IPS DF 19.7 (cell line): ENCODE measurements at regions not wholly inside any gene's neighbourhood (a gene's known extent, or its start where the extent isn't known, plus 50 kb on each side); places are given as distances from the start of the nearest gene placed in this dataset.

Experiments used
- DNase-seq: peaks from one replicate; pipeline ENCODE4 v3.0.0-alpha.2; 2013; ENCODE audit warnings: low read depth, low spot score

GRCh38 chr16:85389679-85390470 is 223.2 kb upstream of the GSE1 start:
- DNase-seq, result no peak

DNA sequence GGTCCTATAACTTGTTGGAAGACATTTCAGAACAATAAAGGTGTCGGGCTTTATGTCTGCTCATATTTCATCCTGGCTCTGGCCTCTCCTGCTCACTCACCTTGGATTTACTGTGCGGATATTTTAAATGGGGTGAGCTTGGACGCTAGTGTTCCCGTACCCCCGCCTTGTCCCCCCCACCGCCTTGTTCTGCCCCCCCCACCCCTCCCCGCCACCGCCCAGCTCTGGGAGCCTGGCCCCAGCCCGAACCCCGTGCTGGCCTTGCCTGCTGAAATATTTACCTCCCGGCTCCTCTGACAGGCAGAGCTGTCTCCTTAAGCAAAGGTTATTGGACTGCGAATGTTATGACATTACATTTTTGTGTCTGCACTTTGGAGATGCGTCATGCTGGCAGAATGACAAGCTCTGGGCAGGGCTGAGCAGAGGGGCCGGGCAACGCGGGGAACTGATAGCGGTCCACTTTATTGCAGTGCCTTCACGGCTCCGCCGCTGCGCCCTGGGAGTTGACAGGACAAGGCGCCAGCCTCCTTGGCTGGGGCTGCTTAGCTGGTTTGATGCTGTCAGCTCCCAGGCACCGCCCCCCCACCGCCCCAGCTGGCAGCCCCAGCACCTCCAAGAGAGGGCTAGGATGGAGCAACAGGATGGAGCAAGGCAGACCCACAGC is 222.5 kb upstream of the GSE1 start:
- no peak for DNase-seq

DNA sequence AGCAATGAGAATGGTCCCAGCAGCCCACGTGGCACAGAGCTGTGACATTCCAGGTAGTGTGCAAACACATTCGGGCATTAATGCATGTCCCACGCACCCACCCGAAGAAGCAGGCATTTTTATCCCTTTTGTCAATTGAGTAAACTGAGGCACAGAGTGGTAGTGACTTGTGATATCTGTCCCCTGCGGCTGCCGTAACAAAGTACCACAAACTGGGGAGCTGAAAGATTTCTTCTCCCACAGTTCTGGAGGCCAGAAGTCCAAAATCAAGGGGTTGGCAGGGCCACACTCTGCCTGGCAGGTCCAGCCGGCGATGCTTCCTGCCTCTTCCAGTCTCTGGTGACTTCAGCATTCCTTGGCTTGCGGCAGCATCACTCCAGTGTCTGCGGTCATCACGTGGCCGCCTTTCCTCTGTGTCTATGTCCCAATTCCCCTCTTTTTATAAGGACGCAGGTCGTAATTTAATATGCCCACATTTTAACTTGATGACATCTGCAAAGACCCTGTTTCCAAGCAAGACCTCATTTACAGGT is 221.9 kb upstream of the GSE1 start:
- DNase-seq, result no peak

DNA sequence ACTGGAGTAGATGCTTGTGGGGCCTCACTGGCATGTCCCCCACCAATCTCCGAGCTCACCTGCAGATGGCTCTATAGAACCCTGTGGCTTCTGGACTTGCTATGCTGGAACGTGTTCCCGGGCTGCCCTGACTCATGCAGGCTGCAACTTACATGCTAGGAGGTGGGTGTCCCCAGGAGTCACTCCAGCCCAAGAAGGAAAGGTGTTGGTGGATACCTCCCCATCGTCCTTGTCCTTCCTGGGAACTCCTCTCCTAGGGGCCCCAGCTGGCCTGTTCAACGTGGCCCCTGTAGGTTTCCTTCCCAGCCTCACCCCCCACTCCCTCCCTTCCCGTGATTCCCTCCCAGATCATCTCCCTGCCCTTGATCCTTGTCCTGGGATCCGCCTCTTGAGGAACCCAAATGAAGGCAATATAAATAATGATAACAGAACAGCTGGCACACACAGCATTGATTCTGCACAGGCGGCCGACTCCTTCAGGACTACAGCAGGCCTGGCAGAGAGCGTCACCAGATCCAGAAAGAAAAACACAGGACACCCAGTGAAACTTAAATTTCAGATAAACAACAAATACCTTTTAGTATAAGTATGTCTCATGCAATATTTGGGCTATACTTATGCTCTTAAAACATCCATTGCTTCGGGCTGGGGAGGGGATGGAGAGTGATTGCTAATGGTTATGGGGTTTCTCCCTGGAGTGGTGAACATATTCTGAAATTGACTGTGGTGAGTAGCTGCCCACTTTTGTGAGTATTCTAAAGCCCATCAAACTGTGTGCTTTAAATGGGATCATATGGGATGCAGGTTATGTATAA is 221.1 kb upstream of the GSE1 start:
- no peak for DNase-seq

GRCh38 chr16:85392756-85393673 is 220.1 kb upstream of the GSE1 start:
- DNase-seq, result no peak

DNA sequence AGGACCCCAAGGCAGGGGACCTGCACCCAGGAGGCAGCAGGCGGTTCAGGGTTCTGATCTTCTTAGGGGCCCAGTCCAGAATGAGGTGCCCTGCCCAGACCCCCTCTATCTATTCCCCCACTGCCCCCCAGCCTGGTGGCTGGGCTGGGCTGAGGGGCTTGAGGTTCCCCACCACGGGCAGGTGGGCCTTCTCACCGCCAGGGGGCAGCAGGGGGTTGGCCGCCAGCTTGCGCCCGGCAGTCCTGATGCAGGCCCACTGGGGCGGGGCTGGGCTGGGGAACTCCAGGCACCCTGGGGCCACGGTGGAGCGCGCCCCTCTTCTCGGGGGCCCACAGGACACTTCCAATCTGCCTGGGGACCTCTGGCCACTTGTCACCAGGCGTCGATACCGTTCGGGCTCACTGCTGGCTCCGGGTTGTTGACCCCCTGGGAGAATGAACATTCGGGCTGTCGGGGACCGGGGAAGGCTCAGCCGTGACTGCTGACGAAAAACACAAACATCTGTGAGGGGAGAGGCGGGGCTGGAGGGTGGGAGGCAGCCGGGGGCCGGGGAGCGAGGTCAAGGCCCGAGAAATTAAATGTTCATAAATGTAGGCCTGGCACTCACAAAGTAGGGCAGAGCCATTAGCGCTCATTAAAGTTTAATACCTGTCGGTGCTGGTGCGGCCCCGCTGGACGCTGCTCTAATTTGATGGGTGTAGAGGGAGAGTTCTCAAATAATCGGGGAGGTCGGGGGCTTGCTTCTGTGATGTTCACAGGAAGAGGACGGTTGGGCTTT is 219.3 kb upstream of the GSE1 start:
- DNase-seq, result no peak

DNA sequence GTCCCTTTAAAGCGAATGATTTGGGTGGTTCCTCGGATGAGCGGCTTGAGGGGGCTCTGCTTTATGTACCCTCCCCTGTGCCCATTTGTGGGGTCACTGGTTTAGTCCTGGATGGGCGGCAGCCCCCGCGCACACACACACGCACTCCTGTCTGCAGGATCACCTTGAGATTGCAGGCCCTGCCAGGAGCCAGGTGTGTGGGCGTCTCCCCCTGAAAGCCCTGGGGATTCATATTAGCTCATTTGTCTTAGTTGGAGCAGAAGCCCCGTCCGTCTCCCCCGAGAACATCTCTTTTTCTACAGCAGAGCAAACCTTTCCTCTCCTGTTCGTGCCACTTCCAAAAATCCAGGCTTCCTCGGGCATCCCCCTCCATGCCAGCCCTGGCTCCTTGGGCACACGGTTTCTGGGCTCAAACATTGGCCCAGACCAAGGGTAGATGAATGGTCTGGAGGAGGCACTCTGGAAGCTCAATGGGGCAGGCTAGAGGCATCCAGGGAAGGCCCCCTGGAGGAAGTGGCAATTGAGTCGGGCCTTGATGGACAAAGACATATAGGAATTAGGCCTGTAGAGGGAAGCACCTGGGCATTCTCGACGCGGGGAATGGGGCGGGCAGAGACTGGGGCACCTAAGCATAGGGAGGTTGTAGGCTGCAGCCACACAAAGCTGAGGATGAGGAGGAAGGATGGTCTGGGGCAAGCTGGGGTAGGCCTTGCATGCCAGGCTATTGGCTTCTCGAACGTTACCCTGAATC is 218.5 kb upstream of the GSE1 start:
- no peak for DNase-seq

DNA sequence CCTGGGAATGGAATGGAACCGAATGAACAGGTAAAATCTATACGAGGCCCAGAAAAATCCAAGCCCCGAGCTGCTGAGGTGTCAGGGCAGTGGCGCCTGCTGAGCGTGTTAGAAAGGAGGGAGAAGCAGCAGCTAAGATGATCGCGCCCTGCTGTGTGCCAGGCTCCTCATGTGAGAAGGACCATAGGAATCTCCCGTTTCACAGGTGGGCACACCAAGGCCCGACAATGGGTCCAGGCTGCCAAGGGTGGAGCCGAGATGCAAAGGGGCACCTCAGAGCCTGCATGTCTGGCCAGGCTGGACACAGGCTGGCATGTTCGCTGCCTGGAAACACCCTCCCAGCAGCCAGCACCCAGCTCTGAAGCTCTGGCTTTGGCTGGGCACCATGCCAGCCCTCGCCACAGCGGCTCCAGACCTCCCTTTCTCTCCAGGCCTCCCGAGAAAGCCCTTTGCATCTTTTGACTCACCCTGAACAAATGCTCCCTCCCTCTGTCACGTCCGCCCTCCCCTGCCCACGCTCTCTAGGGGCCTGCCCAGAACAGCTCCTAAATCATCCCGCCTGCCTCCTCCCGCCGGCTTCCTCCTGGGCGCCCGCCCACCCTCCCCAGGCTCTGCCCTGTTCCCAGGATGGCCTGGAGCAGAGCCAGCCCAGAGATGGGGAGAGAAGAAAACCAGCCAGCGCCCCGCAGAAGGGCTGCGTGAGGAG is 217.8 kb upstream of the GSE1 start:
- DNase-seq, result no peak

GRCh38 chr16:85395913-85396878 is 216.9 kb upstream of the GSE1 start:
- DNase-seq, result no peak

DNA sequence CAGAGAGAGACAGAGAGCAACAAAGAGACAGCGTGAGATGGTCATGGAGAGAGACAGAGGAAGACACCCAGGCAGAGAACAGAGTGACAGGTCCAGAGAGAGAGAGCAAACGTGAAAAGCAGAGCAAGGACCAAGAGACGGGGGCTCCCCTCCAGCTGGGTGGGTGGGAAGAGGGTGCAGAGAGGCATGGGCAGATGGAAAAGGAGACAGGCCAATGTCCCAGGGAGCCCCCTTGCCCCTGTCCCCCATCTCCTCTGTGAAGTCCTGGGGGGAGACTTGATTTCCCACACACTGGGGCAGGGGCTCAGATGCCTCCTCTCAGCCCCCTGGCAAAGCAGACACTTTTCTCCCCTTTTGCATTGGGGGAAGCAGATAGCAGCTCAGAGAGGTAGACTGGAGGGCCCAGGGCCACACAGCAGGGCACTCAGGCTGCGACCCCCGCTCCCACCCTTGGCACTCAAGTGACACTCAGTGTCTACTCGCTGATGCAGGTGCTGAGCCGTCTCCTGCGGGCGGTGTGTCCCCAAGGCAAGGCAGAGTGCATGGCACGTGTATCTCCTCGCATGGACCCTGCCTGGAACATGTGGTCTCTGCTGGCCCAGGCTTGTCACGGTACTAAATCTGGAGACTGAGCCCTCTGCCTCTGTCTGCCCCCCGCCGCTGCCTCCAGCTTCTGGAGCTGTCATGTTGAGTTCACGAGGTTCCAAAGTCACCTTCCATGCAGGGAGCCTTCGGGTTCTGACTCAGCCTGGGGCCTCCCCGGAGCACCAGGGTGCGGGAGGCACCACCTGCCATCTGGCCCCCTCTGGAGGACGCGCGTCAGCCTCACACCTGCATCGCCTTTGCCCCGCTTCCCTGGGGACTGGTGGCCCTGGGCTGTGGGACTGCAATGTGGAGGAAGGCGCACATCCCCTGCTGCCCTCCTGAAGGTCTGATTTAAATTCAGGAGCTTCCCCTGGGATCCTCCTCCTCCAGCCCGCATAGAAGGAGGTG is 215.9 kb upstream of the GSE1 start:
- DNase-seq, result no peak

GRCh38 chr16:85398050-85398451 is 215.1 kb upstream of the GSE1 start:
- no peak for DNase-seq

GRCh38 chr16:85398688-85399582 is 214.2 kb upstream of the GSE1 start:
- no peak for DNase-seq

- no peak for DNase-seq
Measured at GRCh38 chr16:85399583-85400284, 213.4 kb upstream of the GSE1 start.

DNA sequence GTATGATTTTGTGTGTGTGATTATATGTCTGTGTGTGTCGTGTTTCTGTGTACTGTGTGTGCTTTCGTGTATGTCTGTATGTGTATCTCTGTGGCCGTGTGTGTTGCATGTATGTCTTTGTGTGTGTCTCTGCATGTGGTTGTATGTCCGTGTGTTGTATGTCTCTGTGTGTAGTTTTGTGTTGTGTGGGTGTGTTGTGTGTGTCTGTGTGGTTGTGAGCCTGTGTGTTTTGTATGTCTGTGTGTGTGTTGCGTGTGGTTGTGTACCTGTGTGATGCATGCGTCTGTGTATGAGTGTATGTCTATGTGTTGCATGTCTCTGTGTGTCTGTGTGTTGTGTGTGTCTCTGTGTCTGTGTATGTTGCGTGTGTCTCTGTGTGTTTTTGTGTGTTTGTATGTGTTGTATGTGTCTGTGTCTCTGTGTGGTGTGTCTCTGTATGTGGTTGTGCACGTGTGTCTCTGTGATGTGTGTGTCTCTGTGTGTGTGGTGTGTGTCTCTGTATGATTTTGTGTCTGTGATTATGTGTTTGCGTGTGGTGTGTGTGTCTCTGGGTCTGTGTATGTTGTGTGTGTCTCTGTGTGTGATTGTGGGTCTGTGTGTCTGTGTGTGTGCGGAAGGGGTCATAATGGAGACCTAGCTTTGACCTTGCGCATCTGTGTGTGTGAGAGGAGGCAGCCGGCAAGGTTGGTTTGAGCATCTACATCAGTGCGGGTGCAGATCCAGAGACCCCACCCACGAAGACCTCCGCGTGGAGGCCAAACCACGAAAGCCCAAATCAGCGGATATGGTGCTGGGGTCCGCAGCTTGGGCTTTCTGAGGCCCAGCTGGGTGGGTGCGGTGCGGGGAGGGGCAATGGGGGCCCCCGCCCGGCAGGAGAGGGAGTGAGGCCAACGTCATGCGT is 212.6 kb upstream of the GSE1 start:
- DNase-seq, result no peak
